GM10266 (cell line): ENCODE measurements at regions not wholly inside any gene's neighbourhood (a gene's known extent, or its start where the extent isn't known, plus 50 kb on each side); places are given as distances from the start of the nearest gene placed in this dataset.
"Not testable (repeated sequence)": the region's sequence is repeated elsewhere in the genome, so short reads cannot be mapped to it uniquely, and the experiment has no call there.

Source experiments
- DNase-seq: peaks from one replicate; pipeline ENCODE4 v3.0.0; 2012; ENCODE audit errors: extremely low spot score
- TF ChIP-seq, protein P1 (sequence below): IDR thresholded peaks from 2 replicates; pipeline ENCODE4 v1.5.1; 2012; ENCODE audit warnings: mild to moderate bottlenecking, low read depth; ENCODE audit not compliant: control insufficient read depth, insufficient read depth; ENCODE audit errors: missing control alignments

DNA sequence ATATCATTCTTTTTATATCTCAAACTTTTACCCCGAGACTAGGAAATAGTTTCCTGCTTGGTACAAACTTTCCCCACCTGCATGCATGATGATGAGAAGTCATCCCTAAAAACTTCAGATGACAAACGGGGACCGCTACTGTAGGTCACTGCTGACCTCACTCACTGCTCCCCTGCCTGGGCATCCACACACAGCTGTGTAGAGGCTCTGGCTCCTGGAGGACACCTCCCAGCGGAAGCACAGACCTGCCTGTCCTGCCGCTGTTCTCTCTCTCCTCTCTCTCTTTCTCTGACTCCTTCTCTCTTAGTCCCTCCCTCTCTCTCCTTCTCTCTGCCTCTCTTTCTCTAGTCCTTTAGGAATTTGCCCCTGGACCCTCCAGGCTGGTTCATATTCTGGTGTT is 202.9 kb upstream of the PITRM1 start:
- no peak for DNase-seq

DNA sequence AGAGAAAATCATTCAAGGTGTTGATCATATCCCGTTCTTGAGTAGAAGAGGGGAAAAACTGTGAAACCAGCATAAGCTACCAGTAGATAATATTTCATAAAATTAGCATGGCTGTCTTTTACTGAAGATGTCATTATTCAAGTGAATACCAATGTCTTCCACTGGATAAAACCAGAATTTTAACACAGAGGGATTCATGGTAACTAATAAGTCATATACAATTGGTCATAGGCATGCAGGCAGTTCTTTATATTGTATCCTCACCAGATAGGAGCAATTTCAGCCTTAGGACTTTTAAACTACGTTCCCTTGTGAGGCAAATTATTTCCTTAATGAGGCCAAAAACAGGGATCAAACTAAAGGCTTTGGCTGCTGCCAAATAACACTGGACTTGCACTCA is 202.3 kb upstream of the PITRM1 start:
- TF ChIP-seq, protein P1, sequence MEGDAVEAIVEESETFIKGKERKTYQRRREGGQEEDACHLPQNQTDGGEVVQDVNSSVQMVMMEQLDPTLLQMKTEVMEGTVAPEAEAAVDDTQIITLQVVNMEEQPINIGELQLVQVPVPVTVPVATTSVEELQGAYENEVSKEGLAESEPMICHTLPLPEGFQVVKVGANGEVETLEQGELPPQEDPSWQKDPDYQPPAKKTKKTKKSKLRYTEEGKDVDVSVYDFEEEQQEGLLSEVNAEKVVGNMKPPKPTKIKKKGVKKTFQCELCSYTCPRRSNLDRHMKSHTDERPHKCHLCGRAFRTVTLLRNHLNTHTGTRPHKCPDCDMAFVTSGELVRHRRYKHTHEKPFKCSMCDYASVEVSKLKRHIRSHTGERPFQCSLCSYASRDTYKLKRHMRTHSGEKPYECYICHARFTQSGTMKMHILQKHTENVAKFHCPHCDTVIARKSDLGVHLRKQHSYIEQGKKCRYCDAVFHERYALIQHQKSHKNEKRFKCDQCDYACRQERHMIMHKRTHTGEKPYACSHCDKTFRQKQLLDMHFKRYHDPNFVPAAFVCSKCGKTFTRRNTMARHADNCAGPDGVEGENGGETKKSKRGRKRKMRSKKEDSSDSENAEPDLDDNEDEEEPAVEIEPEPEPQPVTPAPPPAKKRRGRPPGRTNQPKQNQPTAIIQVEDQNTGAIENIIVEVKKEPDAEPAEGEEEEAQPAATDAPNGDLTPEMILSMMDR, result no peak
- no peak for DNase-seq

More for the DNA sequence above, 202.9 kb upstream of the PITRM1 start:
- TF ChIP-seq, protein P1, result no peak

DNA sequence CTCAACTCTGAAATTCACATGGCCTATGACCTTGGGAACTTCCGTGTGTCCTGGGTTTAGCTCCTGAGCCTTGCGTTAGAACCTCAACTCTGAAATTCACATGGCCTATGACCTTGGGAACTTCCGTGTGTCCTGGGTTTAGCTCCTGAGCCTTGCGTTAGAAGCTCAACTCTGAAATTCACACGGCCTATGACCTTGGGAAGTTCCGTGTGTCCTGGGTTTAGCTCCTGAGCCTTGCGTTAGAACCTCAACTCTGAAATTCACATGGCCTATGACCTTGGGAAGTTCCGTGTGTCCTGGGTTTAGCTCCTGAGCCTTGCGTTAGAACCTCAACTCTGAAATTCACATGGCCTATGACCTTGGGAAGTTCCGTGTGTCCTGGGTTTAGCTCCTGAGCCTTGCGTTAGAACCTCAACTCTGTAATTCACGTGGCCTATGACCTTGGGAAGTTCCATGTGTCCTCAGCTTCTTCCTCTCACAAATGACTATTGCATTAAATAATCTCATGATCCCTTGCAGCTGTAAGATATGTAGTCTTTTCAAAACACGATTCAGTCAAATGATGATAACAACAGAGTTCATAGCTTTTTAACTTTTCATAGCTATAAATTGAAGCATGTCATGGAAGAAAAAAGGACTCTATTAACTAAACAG is 200.9 kb upstream of the PITRM1 start:
- DNase-seq, result not testable (repeated sequence)

DNA sequence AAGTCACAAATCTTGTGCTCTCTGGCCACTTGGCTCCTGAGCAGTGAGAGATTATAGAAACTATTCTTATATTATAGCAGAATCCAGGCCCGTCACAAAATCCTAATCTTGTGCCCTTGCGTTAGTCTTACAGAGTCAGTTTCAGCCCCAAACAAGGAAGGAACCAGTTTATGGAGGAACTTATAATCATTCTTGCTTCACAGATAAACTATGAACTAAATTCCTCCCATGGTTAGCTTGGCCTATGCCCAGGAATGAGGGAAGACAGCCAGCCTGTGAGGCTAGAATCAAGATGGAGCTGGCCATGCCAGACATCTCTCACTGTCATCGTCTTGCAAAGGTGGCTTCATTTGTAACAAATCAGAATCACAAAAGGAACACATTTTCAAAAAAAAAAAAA is 199.7 kb upstream of the PITRM1 start:
- no peak for DNase-seq
- TF ChIP-seq, protein P1, result no peak

DNA sequence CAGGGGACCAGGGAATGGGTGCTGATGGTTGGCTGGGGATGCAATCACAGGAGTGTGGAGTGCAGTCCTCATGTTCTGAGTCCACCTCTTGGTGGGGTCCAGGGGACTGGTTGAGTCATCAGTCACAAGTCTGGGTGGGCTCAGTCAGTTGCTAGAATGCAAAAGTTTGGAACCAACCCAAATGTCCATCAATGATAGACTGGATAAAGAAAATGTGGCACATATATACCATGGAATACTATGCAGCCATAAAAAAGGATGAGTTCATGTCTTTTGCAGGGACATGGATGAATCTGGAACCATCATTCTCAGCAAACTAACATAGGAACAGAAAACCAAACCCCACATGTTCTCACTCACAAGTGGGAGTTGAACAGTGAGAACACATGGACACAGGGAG is 199.0 kb upstream of the PITRM1 start:
- not testable (repeated sequence) for DNase-seq

DNA sequence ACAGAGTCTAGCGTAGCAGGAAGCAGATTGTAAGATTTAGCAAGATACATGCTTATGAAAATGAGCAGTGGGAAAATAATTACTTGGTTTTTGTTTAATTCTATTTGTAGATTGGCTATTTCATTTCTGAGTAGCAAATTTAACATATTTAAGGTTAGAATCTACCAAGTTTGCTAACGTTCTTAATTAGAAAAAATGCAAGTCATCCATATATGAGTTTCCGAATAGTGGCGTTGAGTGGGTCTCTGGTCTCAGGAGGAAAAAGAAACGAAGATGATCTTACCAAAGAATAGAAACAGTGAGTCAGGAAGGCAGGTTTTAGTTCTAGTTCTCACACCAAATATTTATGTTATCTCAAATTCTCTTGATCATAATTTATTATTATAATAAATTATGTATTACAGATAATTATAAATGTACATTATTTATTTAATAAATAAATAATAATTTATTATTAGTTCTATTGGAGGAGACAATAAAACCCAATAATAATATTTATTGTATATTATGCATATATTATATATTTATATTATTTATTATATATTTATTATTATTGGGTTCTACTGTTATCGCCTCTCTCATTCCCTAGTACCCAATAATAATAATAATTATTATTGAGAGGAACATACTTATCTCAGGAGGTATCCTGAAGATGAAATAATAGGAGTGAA is 194.3 kb upstream of the PITRM1 start:
- TF ChIP-seq, protein P1, result no peak

DNA sequence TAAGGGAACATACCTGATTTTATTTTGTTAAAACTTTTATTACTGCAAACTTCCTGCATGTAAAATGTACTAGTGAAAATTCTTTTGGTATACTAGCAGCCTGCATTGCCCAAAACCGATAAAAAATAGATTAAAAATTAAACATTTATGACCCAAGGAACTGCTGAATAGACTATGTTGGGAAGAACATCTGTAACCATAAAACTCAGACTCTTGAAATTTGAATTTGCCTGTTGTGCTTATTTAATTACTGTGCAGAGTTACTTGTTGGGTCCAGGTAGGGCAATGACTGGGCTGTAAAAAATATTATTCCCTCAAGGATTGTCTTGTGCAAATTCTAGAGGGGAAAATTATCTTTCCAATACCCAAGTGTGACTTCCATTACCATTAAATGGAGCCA is 193.5 kb upstream of the PITRM1 start:
- TF ChIP-seq, protein P1, result no peak
- DNase-seq, result no peak

More for the DNA sequence above, 194.3 kb upstream of the PITRM1 start:
- DNase-seq, result no peak

DNA sequence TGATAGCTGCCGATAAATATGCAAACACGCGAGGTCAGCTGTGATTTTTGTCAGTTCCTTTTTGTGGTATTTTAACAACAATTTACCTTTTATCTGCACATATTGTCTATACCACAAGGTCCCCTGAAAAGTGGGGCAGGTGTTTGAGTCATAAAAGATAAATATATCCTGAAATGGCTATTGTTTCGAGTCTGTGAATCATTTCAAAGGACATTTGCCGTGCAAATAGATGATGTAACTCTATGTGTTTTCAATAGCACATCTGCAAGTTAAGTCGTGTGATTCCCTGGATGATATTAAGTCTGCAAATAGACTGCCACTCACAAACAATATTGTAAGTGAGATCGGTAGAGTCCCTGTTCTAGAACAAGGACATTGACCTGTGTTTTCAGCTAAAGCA is 193.0 kb upstream of the PITRM1 start:
- DNase-seq, result no peak
- TF ChIP-seq, protein P1, result no peak
